Upper lobe of left lung (tissue), 4 donors: ENCODE measurements at regions not wholly inside any gene's neighbourhood (a gene's known extent, or its start where the extent isn't known, plus 50 kb on each side); places are given as distances from the start of the nearest gene placed in this dataset.

Source experiments
- EP300 ChIP-seq, 4 donors: sonication (generic); formaldehyde crosslinking; IDR thresholded peaks; one replicate each; pipeline ENCODE4 v1.5.1; 2017; ENCODE audit warnings: antibody characterized with exemption in 4 of 4, control low read depth in 2 of 4
- TF ChIP-seq, protein P1 (sequence below), 6 experiments: fragments of 450-650 bp in 4 of 6; fragments of 200-600 bp in 2 of 6; sonication (generic) in 2 of 6; IDR thresholded peaks; one replicate each; pipeline ENCODE4 v1.5.1; 2016 to 2019; ENCODE audit warnings: antibody characterized with exemption in 6 of 6

GRCh38 chrX:21158678-21159077, 215.5 kb upstream of the CNKSR2 start:
- no peak for TF ChIP-seq EP300 (IDR thresholded peaks at IDR 0.05)
- TF ChIP-seq, protein P1, sequence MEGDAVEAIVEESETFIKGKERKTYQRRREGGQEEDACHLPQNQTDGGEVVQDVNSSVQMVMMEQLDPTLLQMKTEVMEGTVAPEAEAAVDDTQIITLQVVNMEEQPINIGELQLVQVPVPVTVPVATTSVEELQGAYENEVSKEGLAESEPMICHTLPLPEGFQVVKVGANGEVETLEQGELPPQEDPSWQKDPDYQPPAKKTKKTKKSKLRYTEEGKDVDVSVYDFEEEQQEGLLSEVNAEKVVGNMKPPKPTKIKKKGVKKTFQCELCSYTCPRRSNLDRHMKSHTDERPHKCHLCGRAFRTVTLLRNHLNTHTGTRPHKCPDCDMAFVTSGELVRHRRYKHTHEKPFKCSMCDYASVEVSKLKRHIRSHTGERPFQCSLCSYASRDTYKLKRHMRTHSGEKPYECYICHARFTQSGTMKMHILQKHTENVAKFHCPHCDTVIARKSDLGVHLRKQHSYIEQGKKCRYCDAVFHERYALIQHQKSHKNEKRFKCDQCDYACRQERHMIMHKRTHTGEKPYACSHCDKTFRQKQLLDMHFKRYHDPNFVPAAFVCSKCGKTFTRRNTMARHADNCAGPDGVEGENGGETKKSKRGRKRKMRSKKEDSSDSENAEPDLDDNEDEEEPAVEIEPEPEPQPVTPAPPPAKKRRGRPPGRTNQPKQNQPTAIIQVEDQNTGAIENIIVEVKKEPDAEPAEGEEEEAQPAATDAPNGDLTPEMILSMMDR (IDR thresholded peaks at IDR 0.05) = no peak
